SK-N-SH treated with all-trans-retinoic acid at 6 μM for 48 hours (cell line): ENCODE measurements at regions not wholly inside any gene's neighbourhood (a gene's known extent, or its start where the extent isn't known, plus 50 kb on each side); places are given as distances from the start of the nearest gene placed in this dataset.

Experiments used
- ATAC-seq: fragments of 200-7000 bp; cut with Tn5 transposase; 3 replicates; pipeline ENCODE4 v1.9.1; 2020; ENCODE audit warnings: mild to moderate bottlenecking, moderate library complexity
- BACH2 ChIP-seq: fragments of 250-450 bp; sonication (Bioruptor Pico); IDR thresholded peaks from 2 replicates; pipeline ENCODE4 v1.9.0; 2021; ENCODE audit warnings: mild to moderate bottlenecking, borderline replicate concordance
- CSDC2 ChIP-seq: fragments of 250-450 bp; sonication (Bioruptor Pico); IDR thresholded peaks from 2 replicates; pipeline ENCODE4 v1.5.0; 2020; ENCODE audit warnings: mild to moderate bottlenecking, moderate library complexity
- ESRRG ChIP-seq: fragments of 250-450 bp; sonication (Bioruptor Pico); IDR thresholded peaks from 2 replicates; pipeline ENCODE4 v1.6.1; 2021; ENCODE audit warnings: mild to moderate bottlenecking
- GLIS3 ChIP-seq: fragments of 250-450 bp; sonication (Bioruptor Pico); IDR thresholded peaks from 2 replicates; pipeline ENCODE4 v1.5.0; 2020; ENCODE audit warnings: mild to moderate bottlenecking, moderate library complexity
- ISL1 ChIP-seq: fragments of 250-450 bp; sonication (Bioruptor Pico); IDR thresholded peaks from 2 replicates; pipeline ENCODE4 v2.1.2; 2022; ENCODE audit warnings: mild to moderate bottlenecking, moderate library complexity
- OSR1 ChIP-seq: fragments of 250-450 bp; sonication (Bioruptor Pico); IDR thresholded peaks from 2 replicates; pipeline ENCODE4 v1.8.0; 2022; ENCODE audit warnings: moderate library complexity, mild to moderate bottlenecking, inconsistent platforms
- PPARA ChIP-seq: fragments of 250-450 bp; sonication (Bioruptor Pico); IDR thresholded peaks from 2 replicates; pipeline ENCODE4 v1.5.0; 2020; ENCODE audit warnings: mild to moderate bottlenecking, borderline replicate concordance
- RARB ChIP-seq: fragments of 250-450 bp; sonication (Bioruptor Pico); IDR thresholded peaks from 2 replicates; pipeline ENCODE4 v1.8.0; 2021; ENCODE audit warnings: mild to moderate bottlenecking, moderate library complexity
- SNAI2 ChIP-seq: fragments of 250-450 bp; sonication (Bioruptor Pico); IDR thresholded peaks from 2 replicates; pipeline ENCODE4 v1.5.0; 2020; ENCODE audit warnings: mild to moderate bottlenecking, moderate library complexity
- TCF4 ChIP-seq: fragments of 250-450 bp; sonication (Bioruptor Pico); IDR thresholded peaks from 2 replicates; pipeline ENCODE4 v1.8.0; 2021; ENCODE audit warnings: mild to moderate bottlenecking, moderate library complexity, borderline replicate concordance
- ZC3H10 ChIP-seq: fragments of 250-450 bp; sonication (Bioruptor Pico); IDR thresholded peaks from 2 replicates; pipeline ENCODE4 v1.5.1; 2021; ENCODE audit warnings: mild to moderate bottlenecking, moderate library complexity
- ZFP3 ChIP-seq: fragments of 250-450 bp; sonication (Bioruptor Pico); IDR thresholded peaks from 2 replicates; pipeline ENCODE4 v1.5.0; 2020; ENCODE audit warnings: mild to moderate bottlenecking, moderate library complexity
- ZFP30 ChIP-seq: fragments of 450-650 bp; formaldehyde crosslinking; IDR thresholded peaks from 2 replicates; pipeline ENCODE4 v1.5.0; 2022; ENCODE audit warnings: mild to moderate bottlenecking, moderate library complexity
- ZNF565 ChIP-seq: fragments of 450-650 bp; formaldehyde crosslinking; conservative IDR thresholded peaks from 2 replicates; pipeline ENCODE4 v1.5.0; 2020; ENCODE audit warnings: low read depth, mild to moderate bottlenecking, moderate library complexity
- ZNF70 ChIP-seq: fragments of 450-650 bp; formaldehyde crosslinking; IDR thresholded peaks from 2 replicates; pipeline ENCODE4 v1.5.0; 2020; ENCODE audit warnings: mild to moderate bottlenecking, moderate library complexity
- ZNF8 ChIP-seq: fragments of 450-650 bp; formaldehyde crosslinking; IDR thresholded peaks from 2 replicates; pipeline ENCODE4 v1.5.0; 2020; ENCODE audit warnings: mild to moderate bottlenecking, moderate library complexity
- TF ChIP-seq, protein P1 (sequence below): fragments of 250-450 bp; sonication (Bioruptor Pico); IDR thresholded peaks from 2 replicates; pipeline ENCODE4 v1.5.1; 2021; ENCODE audit warnings: mild to moderate bottlenecking, moderate library complexity
- TF ChIP-seq, protein P2 (sequence below): fragments of 250-450 bp; sonication (Bioruptor Pico); IDR thresholded peaks from 2 replicates; pipeline ENCODE4 v1.8.0; 2021; ENCODE audit warnings: low read depth, mild to moderate bottlenecking, moderate library complexity, borderline replicate concordance
- TF ChIP-seq, protein P3 (sequence below): fragments of 250-450 bp; sonication (Bioruptor Pico); IDR thresholded peaks from 2 replicates; pipeline ENCODE4 v1.5.0; 2020; ENCODE audit warnings: mild to moderate bottlenecking, moderate library complexity
- TF ChIP-seq, protein P4 (sequence below): fragments of 250-450 bp; sonication (Bioruptor Pico); IDR thresholded peaks from 2 replicates; pipeline ENCODE4 v1.8.0; 2020; ENCODE audit warnings: mild to moderate bottlenecking, moderate library complexity, borderline replicate concordance
- TF ChIP-seq, protein P5 (sequence below): fragments of 250-450 bp; sonication (Bioruptor Pico); IDR thresholded peaks from 2 replicates; pipeline ENCODE4 v1.5.1; 2020; ENCODE audit warnings: low read depth, mild to moderate bottlenecking, moderate library complexity

DNA sequence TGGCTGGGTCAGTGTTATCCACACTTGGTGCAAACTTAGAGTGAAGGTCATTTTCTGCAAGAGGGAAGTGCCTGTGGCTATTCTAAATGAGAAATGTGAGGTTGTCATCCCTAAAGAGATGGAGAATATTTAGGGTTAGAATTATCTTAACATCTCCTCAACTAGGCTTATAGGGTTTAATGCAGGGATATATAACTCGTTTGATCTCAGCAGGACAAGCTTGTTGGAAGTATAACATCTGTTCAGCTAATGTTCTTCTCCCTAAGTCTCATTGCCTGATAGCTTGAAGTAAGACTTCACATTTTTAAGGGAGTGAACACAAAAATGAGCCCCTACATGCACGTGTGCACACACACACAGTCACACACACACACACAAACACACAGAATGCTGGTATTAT lies 75.9 kb upstream of the NRXN1 start:
- ATAC-seq: no peak
- no peak for TF ChIP-seq ZNF70 (CRISPR knock-in tag)
- no peak for TF ChIP-seq ZFP30 (CRISPR knock-in tag)
- TF ChIP-seq PPARA (CRISPR knock-in tag): no peak
- no peak for TF ChIP-seq SNAI2 (CRISPR knock-in tag)
- TF ChIP-seq ZNF565 (CRISPR knock-in tag): no peak
- TF ChIP-seq TCF4 (CRISPR knock-in tag): no peak
- no peak for TF ChIP-seq CSDC2
- TF ChIP-seq, all 23 proteins: peak for 0

DNA sequence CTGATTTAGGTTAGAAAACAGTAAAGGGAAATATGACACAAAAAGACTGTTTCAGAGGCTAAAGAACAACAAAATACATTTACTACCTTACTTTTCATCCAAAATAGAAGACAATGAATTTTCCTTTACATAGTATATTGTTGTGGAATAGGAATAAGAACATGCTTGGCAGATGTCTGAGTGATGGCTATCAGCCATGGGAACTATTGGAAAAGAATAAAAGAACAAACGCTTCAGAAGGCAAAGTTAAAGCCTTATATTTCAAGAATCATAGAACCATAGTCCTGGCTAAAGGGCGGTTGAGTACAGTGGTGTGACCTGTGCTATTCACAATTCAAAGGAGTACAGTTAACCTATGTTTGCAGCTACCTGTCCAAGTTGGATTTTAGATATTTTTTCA lies 73.9 kb upstream of the NRXN1 start:
- ATAC-seq: no peak
- no peak for TF ChIP-seq GLIS3 (CRISPR knock-in tag)
- no peak for TF ChIP-seq ZNF70 (CRISPR knock-in tag)
- no peak for TF ChIP-seq ISL1 (CRISPR knock-in tag)
- no peak for TF ChIP-seq ESRRG (CRISPR knock-in tag)
- no peak for TF ChIP-seq ZNF8
- TF ChIP-seq, protein P1, sequence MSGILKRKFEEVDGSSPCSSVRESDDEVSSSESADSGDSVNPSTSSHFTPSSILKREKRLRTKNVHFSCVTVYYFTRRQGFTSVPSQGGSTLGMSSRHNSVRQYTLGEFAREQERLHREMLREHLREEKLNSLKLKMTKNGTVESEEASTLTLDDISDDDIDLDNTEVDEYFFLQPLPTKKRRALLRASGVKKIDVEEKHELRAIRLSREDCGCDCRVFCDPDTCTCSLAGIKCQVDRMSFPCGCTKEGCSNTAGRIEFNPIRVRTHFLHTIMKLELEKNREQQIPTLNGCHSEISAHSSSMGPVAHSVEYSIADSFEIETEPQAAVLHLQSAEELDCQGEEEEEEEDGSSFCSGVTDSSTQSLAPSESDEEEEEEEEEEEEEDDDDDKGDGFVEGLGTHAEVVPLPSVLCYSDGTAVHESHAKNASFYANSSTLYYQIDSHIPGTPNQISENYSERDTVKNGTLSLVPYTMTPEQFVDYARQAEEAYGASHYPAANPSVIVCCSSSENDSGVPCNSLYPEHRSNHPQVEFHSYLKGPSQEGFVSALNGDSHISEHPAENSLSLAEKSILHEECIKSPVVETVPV: no peak
- TF ChIP-seq, protein P2, sequence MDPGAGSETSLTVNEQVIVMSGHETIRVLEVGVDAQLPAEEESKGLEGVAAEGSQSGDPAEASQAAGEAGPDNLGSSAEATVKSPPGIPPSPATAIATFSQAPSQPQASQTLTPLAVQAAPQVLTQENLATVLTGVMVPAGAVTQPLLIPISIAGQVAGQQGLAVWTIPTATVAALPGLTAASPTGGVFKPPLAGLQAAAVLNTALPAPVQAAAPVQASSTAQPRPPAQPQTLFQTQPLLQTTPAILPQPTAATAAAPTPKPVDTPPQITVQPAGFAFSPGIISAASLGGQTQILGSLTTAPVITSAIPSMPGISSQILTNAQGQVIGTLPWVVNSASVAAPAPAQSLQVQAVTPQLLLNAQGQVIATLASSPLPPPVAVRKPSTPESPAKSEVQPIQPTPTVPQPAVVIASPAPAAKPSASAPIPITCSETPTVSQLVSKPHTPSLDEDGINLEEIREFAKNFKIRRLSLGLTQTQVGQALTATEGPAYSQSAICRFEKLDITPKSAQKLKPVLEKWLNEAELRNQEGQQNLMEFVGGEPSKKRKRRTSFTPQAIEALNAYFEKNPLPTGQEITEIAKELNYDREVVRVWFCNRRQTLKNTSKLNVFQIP: no peak
- TF ChIP-seq ZNF565 (CRISPR knock-in tag): no peak
- TF ChIP-seq ZFP30 (CRISPR knock-in tag): no peak
- TF ChIP-seq SNAI2 (CRISPR knock-in tag): no peak
- TF ChIP-seq RARB (CRISPR knock-in tag): no peak
- TF ChIP-seq OSR1: no peak
- TF ChIP-seq, protein P3, sequence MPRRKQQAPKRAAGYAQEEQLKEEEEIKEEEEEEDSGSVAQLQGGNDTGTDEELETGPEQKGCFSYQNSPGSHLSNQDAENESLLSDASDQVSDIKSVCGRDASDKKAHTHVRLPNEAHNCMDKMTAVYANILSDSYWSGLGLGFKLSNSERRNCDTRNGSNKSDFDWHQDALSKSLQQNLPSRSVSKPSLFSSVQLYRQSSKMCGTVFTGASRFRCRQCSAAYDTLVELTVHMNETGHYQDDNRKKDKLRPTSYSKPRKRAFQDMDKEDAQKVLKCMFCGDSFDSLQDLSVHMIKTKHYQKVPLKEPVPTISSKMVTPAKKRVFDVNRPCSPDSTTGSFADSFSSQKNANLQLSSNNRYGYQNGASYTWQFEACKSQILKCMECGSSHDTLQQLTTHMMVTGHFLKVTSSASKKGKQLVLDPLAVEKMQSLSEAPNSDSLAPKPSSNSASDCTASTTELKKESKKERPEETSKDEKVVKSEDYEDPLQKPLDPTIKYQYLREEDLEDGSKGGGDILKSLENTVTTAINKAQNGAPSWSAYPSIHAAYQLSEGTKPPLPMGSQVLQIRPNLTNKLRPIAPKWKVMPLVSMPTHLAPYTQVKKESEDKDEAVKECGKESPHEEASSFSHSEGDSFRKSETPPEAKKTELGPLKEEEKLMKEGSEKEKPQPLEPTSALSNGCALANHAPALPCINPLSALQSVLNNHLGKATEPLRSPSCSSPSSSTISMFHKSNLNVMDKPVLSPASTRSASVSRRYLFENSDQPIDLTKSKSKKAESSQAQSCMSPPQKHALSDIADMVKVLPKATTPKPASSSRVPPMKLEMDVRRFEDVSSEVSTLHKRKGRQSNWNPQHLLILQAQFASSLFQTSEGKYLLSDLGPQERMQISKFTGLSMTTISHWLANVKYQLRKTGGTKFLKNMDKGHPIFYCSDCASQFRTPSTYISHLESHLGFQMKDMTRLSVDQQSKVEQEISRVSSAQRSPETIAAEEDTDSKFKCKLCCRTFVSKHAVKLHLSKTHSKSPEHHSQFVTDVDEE (CRISPR knock-in tag): no peak
- no peak for TF ChIP-seq PPARA (CRISPR knock-in tag)
- no peak for TF ChIP-seq ZC3H10 (CRISPR knock-in tag)
- no peak for TF ChIP-seq BACH2 (CRISPR knock-in tag)
- TF ChIP-seq, protein P4, sequence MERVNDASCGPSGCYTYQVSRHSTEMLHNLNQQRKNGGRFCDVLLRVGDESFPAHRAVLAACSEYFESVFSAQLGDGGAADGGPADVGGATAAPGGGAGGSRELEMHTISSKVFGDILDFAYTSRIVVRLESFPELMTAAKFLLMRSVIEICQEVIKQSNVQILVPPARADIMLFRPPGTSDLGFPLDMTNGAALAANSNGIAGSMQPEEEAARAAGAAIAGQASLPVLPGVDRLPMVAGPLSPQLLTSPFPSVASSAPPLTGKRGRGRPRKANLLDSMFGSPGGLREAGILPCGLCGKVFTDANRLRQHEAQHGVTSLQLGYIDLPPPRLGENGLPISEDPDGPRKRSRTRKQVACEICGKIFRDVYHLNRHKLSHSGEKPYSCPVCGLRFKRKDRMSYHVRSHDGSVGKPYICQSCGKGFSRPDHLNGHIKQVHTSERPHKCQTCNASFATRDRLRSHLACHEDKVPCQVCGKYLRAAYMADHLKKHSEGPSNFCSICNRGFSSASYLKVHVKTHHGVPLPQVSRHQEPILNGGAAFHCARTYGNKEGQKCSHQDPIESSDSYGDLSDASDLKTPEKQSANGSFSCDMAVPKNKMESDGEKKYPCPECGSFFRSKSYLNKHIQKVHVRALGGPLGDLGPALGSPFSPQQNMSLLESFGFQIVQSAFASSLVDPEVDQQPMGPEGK (CRISPR knock-in tag): no peak
- no peak for TF ChIP-seq ZFP3 (CRISPR knock-in tag)
- TF ChIP-seq, protein P5, sequence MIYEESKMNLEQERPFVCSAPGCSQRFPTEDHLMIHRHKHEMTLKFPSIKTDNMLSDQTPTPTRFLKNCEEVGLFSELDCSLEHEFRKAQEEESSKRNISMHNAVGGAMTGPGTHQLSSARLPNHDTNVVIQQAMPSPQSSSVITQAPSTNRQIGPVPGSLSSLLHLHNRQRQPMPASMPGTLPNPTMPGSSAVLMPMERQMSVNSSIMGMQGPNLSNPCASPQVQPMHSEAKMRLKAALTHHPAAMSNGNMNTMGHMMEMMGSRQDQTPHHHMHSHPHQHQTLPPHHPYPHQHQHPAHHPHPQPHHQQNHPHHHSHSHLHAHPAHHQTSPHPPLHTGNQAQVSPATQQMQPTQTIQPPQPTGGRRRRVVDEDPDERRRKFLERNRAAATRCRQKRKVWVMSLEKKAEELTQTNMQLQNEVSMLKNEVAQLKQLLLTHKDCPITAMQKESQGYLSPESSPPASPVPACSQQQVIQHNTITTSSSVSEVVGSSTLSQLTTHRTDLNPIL (CRISPR knock-in tag): no peak
- TF ChIP-seq CSDC2: no peak

DNA sequence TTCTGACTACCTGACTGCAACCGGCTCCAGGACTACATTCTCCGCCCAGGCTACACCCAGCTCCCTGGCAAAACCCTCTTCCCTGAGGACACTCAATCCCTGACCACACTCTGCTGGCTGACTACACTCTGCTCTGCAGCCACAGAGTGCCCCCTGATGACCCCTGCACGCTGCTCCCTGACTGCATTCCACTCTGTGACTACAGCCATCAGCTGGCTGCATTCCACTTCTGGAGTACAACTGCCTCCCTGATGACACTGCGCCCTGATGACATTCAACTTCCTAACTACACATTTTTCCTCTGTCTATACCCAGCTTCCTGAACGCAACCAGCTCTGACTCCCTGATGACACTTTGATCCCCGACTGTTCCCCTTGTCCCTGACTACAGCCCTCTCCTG lies 71.3 kb upstream of the NRXN1 start:
- TF ChIP-seq, protein P1: no peak
- TF ChIP-seq TCF4 (CRISPR knock-in tag) (no peak), ZNF70 (CRISPR knock-in tag) (no peak), BACH2 (CRISPR knock-in tag) (no peak), ZC3H10 (CRISPR knock-in tag) (no peak), ZNF8 (no peak)
- TF ChIP-seq, protein P2: no peak
- no peak for ATAC-seq
